ENCODE measurements at regions not wholly inside any gene's neighbourhood (a gene's known extent, or its start where the extent isn't known, plus 50 kb on each side); places are given as distances from the start of the nearest gene placed in this dataset.

- DNase-seq (ENCODE audit: low read depth in 2 of 2) = no peak
Observed at GRCh38 chr4:108334031-108334430, 165.3 kb upstream of the LEF1 start.

GRCh38 chr4:108333353-108333942 lies 164.7 kb upstream of the LEF1 start:
- no peak for DNase-seq (ENCODE audit: low read depth in 2 of 2)

DNA sequence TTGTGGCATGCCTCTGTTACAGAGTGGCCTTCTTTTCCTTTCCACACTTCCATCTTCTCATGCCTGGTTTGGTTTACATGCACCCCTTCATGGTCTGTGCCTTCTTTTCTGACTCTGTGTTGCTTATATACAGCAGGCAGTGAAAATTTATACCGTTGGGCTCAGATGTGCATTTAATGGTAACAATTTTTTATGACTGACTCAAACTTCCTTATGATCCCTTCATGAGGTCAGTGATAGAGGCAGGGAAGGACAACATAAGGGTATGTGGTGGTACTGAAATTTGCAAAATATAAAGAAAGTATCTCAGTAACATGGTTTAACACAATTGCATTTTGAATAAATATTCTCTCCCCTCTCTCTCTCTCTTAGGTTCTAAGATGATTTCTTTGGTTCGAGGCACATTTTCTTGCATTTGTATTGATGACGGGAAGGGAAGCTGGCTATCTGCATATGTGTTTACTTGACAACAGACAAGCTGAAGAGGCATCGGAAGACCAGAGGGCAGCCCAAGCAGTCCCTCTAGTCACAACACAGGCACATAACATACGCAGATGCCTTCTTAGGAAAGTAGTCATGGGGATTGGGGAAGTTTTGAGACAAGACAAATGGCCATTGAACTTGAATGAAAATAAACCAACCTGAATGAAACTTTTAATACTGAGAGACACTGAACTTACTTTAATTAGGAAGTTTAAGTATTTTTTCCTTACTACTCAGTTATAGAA lies 163.3 kb upstream of the LEF1 start:
- DNase-seq (ENCODE audit: low read depth in 2 of 2) = no peak

DNA sequence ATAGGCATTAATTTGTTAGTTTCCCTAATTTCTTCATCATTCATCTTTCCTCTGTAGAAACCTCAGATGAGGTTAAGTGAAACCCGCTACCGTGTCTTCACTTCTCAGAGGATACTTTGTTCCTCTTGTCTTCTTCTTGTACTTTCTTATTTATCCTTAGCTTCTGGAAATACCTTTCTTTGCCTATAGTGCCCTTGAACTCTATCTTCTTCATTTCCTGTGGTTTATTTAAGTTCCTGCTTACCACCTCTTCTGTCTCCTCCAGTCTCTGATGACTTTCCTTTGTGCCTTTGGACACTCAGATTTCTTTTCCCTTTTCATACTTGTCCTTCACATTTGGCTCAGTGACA lies 159.6 kb upstream of the LEF1 start:
- DNase-seq (ENCODE audit: low read depth in 2 of 2) = no peak

- no peak for DNase-seq (ENCODE audit: low read depth in 2 of 2)
Observed at GRCh38 chr4:108327642-108328382, 159.1 kb upstream of the LEF1 start.

GRCh38 chr4:108325561-108325960 lies 156.8 kb upstream of the LEF1 start:
- DNase-seq (ENCODE audit: low read depth in 2 of 2) = no peak

DNA sequence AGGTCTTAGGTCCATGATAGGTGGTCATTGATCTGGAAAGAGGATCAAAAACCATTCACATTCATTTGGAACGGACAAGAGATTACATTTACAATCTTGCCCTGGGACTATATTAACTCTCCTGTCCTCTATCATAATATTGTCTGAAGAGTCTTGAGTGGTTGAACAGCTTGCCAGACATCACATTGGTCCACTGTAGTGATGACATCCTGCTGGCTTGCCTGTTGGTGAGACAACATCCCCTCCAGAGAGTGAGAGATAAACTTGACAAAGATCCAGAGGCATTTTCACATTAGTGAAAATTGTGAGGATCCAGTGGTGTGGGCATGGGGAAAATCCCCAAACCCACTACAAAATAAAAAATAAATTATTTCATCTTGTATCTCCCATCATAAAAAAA lies 155.7 kb upstream of the LEF1 start:
- DNase-seq (ENCODE audit: low read depth in 2 of 2) = no peak

DNA sequence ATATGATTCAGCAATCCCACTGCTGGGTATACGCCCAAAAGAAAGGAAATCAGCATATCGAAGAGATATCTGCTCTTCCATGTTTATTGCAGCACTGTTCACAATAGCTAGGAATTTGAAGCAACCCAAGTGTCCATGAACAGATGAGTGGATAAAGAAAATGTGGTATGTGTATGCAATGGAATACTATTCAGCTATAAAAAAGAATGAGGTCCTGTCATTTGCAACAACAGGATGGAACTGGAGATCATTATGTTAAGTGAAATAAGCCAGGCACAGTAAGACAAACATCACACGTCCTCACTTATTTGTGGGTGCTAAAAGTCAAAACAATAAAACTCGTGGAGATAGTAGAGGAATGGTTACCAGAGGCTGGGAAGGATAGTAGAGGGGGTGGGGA lies 153.8 kb upstream of the LEF1 start:
- DNase-seq (ENCODE audit: low read depth in 2 of 2) = no peak

DNA sequence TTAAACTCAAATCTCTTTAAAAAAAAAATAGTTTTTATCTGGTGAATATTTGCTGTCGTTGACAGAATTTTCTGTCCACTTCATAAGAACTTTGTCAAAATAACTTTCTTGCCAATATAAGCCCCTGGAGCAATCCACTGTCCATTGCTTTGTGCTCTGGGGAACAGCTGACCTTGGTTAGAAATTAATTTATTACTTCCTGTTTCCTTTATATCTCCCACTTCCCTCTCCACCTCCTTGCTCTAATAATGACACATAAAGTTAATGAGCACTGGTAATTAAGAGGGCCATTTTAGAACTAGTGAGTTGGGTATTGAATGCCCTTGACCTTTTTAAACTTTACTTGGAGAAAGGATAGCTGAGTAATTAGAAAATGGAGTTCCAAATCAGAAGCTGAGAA lies 151.3 kb upstream of the LEF1 start:
- DNase-seq (ENCODE audit: low read depth in 2 of 2) = no peak

- DNase-seq (ENCODE audit: low read depth in 2 of 2) = no peak
Observed at GRCh38 chr4:108317377-108317776, 148.6 kb upstream of the LEF1 start.

DNA sequence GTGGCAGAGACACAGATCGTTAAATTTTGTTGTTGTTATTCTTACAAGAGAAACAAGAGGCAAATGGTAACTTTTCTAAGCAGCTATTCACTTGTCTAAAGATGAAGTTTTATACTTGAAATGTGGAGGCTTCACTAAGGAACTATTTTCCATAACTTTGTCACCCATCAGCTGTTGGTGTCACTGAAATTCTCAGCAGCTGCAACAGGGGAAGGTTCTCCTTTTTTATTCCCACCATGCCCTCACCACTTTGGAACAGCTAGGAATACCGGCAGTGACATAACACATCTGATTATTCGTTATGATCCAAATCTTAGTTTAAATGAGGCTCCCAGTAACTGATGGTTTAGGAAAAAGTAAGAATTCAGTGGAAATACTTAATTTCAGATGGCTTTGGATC lies 147.0 kb upstream of the LEF1 start:
- DNase-seq (ENCODE audit: low read depth in 2 of 2) = no peak

DNA sequence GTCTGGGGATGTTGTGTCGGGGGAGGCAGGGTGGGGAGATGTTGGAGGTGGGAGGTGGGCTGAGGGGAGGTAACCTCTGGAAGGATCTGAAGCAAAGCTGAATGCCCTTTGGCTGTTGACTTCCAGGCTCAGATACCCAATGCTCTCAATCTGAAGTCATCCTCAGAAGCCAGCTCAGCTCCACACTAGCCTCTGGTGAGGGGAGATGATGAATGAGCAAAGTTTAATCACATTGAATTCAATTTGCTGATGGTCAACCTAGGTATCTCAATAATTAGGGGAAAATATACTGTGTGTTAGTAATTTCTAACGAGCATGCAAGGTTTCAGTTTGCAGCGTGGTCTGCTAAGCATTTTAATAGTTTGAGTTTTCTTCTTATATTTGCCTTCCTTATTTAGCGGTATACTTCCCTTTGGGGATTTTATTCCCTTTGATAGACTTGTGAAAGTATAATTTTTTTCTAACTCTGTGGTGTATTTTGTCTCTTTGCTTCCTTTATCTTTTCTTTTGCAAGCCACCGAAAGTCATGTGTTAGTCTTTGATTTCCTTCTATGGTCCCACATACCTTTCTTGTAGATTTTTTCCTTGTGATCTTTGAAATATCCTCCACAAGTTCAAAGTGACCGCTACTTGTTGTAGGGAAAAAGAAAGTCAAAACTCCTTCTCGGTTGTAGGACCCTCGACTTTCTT lies 146.3 kb upstream of the LEF1 start:
- no peak for DNase-seq (ENCODE audit: low read depth in 2 of 2)

GRCh38 chr4:108313546-108314339 lies 145.0 kb upstream of the LEF1 start:
- DNase-seq (ENCODE audit: low read depth in 2 of 2) = no peak

- DNase-seq (ENCODE audit: low read depth in 2 of 2) = no peak
Observed at GRCh38 chr4:108311313-108311712, 142.6 kb upstream of the LEF1 start.

DNA sequence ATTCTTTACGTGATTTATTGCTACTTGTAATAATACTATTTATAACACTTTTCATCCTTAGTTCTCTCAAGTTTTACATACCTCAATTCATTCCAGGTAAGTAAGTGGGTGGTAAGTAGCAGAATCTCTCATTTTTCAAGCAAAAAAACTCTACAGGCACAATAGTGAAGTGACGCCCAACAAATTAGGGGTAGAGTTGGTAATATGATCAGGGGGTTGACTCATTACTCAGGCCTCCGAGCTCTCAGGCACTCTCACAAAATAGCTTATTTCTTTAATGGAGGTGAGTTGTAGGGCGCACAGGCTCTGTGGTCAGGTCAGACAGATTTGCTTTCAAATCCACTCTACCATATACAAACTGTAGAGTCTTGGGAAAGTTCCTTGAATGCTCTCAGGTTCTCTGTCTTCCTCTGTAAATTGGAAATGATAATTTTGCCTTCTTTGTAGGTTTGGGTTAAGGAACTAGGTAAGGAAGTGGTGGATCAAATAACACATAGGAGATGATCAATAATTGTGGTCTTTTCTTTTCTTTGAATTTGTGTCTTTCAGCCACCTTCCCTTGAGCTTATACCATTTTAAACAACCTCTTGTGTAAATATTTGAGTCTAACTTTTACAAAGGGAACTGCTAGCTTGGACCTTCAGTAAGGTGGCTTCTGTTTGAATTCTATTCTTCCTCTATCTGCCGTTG lies 134.9 kb upstream of the LEF1 start:
- no peak for DNase-seq (ENCODE audit: low read depth in 2 of 2)

DNA sequence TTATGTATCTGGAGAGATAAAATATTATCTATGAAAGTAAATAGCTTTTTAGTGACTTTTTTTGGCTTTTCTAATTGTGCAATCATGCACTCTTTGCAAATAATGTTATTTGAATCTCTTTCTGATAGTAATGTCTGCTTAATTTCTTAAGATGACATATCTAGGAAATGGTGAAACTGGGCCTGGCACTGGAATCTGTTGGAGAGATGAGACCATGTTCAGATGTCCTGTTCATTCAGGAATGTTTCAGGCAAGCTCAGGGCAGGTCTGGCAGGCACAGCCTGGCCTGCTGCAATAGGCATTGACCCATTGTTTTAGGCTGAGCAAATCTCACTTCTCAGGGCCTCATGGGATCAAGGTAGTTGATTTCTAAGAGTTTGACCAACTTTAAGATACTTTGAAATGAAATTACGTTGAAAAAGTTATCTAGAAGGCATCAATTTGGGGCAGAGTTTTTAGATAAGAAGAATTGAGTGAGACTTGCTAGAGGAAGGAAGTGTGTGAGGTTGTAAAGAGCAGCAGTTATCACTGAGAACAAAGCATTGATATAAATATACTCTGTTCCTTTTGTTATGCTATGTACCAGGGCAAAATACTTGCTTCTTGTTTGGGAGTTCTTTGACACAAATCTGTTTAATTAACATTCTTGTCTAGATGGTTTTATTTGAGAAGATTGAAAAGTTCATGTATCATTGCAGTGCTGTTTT lies 133.0 kb upstream of the LEF1 start:
- DNase-seq (ENCODE audit: low read depth in 2 of 2) = no peak

DNA sequence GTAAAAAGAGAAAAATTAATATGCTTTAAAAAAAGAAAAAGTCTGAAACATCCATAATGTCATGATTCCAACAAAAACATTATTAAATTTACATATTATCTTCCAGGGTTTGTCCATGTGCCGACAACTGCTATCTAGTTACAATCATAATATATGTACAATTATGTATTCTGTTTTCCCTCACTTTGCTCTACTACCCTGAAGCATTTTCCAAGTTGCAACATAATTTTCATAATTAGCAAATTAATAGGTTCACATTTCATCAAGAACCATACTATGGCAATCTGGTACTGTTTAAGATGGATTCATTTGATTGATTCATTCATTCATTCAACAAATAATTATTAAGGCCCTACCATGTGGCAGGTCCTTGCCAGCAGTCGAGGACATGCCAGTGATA lies 128.9 kb upstream of the LEF1 start:
- DNase-seq (ENCODE audit: low read depth in 2 of 2) = no peak

- DNase-seq (ENCODE audit: low read depth in 2 of 2) = no peak
Observed at GRCh38 chr4:108292229-108292628, 123.5 kb upstream of the LEF1 start.

- DNase-seq (ENCODE audit: low read depth in 2 of 2) = no peak
Observed at GRCh38 chr4:108291137-108291536, 122.4 kb upstream of the LEF1 start.

DNA sequence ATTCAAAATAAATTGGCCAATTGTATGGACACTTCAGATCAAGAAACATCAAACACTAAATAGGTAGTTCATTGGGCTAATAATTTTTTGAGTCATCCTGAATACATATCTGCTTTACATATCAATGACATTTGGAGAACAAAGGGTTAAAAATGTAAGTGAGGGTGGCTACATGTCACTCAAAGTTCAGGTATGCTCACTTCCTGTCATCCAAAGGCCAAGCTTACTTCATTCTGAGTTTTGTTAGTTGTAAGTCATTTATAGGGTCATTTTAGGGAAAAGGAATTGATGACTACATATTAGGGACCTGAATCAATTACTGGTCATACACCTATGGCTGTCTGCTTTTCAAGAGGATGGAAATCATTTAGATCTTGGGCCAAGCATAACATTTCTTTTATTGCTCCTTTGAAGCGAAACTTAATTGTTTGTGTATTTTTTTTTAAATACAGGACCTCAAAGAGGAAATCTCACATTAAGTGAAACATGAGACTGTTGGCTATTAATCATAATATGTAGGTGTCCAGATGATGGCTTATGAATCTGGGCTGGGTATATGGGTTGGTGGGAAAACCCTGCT lies 119.2 kb upstream of the LEF1 start:
- DNase-seq (ENCODE audit: low read depth in 2 of 2) = no peak
